ENCODE measurements at regions not wholly inside any gene's neighbourhood (a gene's known extent, or its start where the extent isn't known, plus 50 kb on each side); places are given as distances from the start of the nearest gene placed in this dataset.

DNA sequence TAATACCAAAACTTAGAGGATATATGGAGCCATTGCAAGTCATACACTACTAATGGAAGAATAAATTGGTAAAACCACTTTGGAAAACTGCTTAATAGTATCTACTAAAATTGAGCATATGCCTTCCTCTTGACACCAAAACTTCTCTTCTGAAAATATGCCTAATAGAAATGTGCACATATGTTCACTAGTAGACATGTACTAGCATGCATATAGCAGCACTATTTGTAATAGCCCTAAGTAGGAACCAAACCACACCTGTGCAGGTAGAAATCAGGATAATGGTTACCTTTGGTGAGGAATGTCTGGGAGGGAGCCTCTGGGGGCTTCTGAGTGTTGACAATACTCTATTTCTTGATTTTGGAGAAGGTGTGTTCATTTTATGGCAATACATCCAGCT lies 424.8 kb upstream of the BTBD3 start:
- no peaks in the 10 kb centered on the region for H3K27me3 ChIP-seq (ENCODE audit: insufficient read depth, low read length)
- no peaks in the 10 kb centered on the region for H3K4me1 ChIP-seq (ENCODE audit: insufficient read depth, low read length)
- H3K27ac Mint-ChIP-seq (ENCODE audit: unreplicated experiment) = no peak overlapping the region
- DNase-seq (ENCODE audit: low read depth) = no peak
- H3K9ac ChIP-seq (ENCODE audit: low read length) = no peak overlapping the region
- no peak overlapping the region for H2AFZ ChIP-seq (ENCODE audit: low read depth, low read length)
- H3K4me1 Mint-ChIP-seq (ENCODE audit: low read depth, unreplicated experiment) = peaks cover 7% of the 10 kb centered on the region
- no peaks in the 10 kb centered on the region for H3K27me3 Mint-ChIP-seq (ENCODE audit: low read depth, unreplicated experiment)
- no peak overlapping the region for H3K4me2 ChIP-seq (ENCODE audit: low read length)
- no peaks in the 10 kb centered on the region for H3K9me3 Mint-ChIP-seq (ENCODE audit: unreplicated experiment)
- TF ChIP-seq EZH2 (IDR thresholded peaks at IDR 0.05; ENCODE audit: insufficient read depth, low read length) = no peak
- TF ChIP-seq, protein P1, sequence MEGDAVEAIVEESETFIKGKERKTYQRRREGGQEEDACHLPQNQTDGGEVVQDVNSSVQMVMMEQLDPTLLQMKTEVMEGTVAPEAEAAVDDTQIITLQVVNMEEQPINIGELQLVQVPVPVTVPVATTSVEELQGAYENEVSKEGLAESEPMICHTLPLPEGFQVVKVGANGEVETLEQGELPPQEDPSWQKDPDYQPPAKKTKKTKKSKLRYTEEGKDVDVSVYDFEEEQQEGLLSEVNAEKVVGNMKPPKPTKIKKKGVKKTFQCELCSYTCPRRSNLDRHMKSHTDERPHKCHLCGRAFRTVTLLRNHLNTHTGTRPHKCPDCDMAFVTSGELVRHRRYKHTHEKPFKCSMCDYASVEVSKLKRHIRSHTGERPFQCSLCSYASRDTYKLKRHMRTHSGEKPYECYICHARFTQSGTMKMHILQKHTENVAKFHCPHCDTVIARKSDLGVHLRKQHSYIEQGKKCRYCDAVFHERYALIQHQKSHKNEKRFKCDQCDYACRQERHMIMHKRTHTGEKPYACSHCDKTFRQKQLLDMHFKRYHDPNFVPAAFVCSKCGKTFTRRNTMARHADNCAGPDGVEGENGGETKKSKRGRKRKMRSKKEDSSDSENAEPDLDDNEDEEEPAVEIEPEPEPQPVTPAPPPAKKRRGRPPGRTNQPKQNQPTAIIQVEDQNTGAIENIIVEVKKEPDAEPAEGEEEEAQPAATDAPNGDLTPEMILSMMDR (IDR thresholded peaks at IDR 0.05; ENCODE audit: insufficient read depth, low read depth, low read length) = no peak
- no peak overlapping the region for H3K4me3 ChIP-seq (ENCODE audit: insufficient read depth, low read depth, low read length)
- no peak overlapping the region for H3K27ac ChIP-seq (ENCODE audit: low read depth, low read length)
- FAIRE-seq = no peak
- no peaks in the 10 kb centered on the region for H3K9me3 ChIP-seq (ENCODE audit: insufficient read depth, low read depth, low read length)
- H3K4me3 Mint-ChIP-seq (ENCODE audit: unreplicated experiment) = no peak overlapping the region
- H3K79me2 ChIP-seq (ENCODE audit: insufficient read depth, low read length) = no peaks in the 10 kb centered on the region
- H3K36me3 ChIP-seq (ENCODE audit: insufficient read depth, low read length) = no peaks in the 10 kb centered on the region
- H4K20me1 ChIP-seq (ENCODE audit: insufficient read depth, low read length) = no peaks in the 10 kb centered on the region
- H3K36me3 Mint-ChIP-seq (ENCODE audit: low read depth, unreplicated experiment) = no peaks in the 10 kb centered on the region

DNA sequence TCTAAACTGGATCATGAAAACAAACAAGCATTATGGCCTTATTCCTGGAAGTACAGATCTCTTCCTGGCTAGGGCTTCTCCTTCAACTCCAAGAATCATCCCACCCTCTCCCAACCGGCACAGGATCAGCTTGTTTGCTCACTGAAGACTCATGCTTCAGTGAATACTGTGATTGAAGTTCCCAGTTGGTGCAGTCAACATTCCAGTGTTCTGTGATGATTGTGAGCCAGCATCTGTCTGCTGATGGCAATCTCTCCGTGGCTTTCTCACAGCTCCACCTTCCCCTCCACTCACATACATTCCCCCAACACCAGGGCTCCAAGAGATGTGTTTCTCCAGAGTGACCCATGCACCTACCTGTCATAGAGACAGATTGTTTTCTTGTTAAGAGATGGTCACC lies 421.3 kb upstream of the BTBD3 start:
- H3K9me3 ChIP-seq (ENCODE audit: insufficient read depth, low read depth, low read length) = no peaks in the 10 kb centered on the region
- no peaks in the 10 kb centered on the region for H3K4me1 ChIP-seq (ENCODE audit: insufficient read depth, low read length)
- Mint-ChIP-seq H3K36me3 (ENCODE audit: low read depth, unreplicated experiment) (no peaks in the 10 kb centered on the region), H3K4me3 (ENCODE audit: unreplicated experiment) (no peak overlapping the region), H3K4me1 (ENCODE audit: low read depth, unreplicated experiment) (peaks cover 19% of the 10 kb centered on the region), H3K27ac (ENCODE audit: unreplicated experiment) (no peak overlapping the region), H3K9me3 (ENCODE audit: unreplicated experiment) (no peaks in the 10 kb centered on the region), H3K27me3 (ENCODE audit: low read depth, unreplicated experiment) (no peaks in the 10 kb centered on the region)
- no peak overlapping the region for H3K9ac ChIP-seq (ENCODE audit: low read length)
- H2AFZ ChIP-seq (ENCODE audit: low read depth, low read length) = no peak overlapping the region
- H3K36me3 ChIP-seq (ENCODE audit: insufficient read depth, low read length) = no peaks in the 10 kb centered on the region
- no peaks in the 10 kb centered on the region for H3K27me3 ChIP-seq (ENCODE audit: insufficient read depth, low read length)
- H3K4me2 ChIP-seq (ENCODE audit: low read length) = no peak overlapping the region
- no peak overlapping the region for H3K27ac ChIP-seq (ENCODE audit: low read depth, low read length)
- H4K20me1 ChIP-seq (ENCODE audit: insufficient read depth, low read length) = no peaks in the 10 kb centered on the region
- TF ChIP-seq, protein P1 (IDR thresholded peaks at IDR 0.05; ENCODE audit: insufficient read depth, low read depth, low read length) = no peak
- no peak for TF ChIP-seq EZH2 (IDR thresholded peaks at IDR 0.05; ENCODE audit: insufficient read depth, low read length)
- DNase-seq (ENCODE audit: low read depth) = peak; percentile 33
- no peak for FAIRE-seq
- no peak overlapping the region for H3K4me3 ChIP-seq (ENCODE audit: insufficient read depth, low read depth, low read length)
- H3K79me2 ChIP-seq (ENCODE audit: insufficient read depth, low read length) = no peaks in the 10 kb centered on the region

DNA sequence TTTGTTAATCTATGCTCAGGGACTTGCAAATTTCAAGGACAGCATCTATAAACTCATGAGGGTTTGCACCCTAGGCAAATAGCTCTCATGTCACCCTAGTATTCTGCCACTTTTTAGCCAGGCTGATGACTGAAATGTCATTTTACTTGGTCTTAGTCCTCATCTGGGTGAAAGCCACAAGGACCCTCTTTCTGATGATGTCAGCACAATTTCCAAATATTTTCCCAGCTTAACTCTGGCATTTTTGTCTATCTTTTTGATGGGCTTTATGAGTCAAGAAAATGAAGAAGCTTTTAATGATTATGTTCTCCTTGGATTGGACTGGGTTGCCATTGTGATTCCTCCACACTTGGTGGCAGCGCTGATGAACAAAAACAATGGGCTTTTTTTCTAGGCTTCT lies 420.1 kb upstream of the BTBD3 start:
- Mint-ChIP-seq H3K27me3 (ENCODE audit: low read depth, unreplicated experiment) (no peaks in the 10 kb centered on the region), H3K27ac (ENCODE audit: unreplicated experiment) (no peak overlapping the region), H3K36me3 (ENCODE audit: low read depth, unreplicated experiment) (no peaks in the 10 kb centered on the region), H3K4me1 (ENCODE audit: low read depth, unreplicated experiment) (peaks cover 19% of the 10 kb centered on the region), H3K9me3 (ENCODE audit: unreplicated experiment) (no peaks in the 10 kb centered on the region), H3K4me3 (ENCODE audit: unreplicated experiment) (no peak overlapping the region)
- no peaks in the 10 kb centered on the region for H3K4me1 ChIP-seq (ENCODE audit: insufficient read depth, low read length)
- H3K9me3 ChIP-seq (ENCODE audit: insufficient read depth, low read depth, low read length) = no peaks in the 10 kb centered on the region
- H3K9ac ChIP-seq (ENCODE audit: low read length) = no peak overlapping the region
- no peaks in the 10 kb centered on the region for H3K36me3 ChIP-seq (ENCODE audit: insufficient read depth, low read length)
- no peak overlapping the region for H2AFZ ChIP-seq (ENCODE audit: low read depth, low read length)
- FAIRE-seq (no peak), DNase-seq (ENCODE audit: low read depth) (no peak)
- H3K79me2 ChIP-seq (ENCODE audit: insufficient read depth, low read length) = no peaks in the 10 kb centered on the region
- H3K27ac ChIP-seq (ENCODE audit: low read depth, low read length) = no peak overlapping the region
- no peaks in the 10 kb centered on the region for H4K20me1 ChIP-seq (ENCODE audit: insufficient read depth, low read length)
- no peak overlapping the region for H3K4me3 ChIP-seq (ENCODE audit: insufficient read depth, low read depth, low read length)
- H3K4me2 ChIP-seq (ENCODE audit: low read length) = no peak overlapping the region
- no peak for TF ChIP-seq EZH2 (IDR thresholded peaks at IDR 0.05; ENCODE audit: insufficient read depth, low read length)
- TF ChIP-seq, protein P1 (IDR thresholded peaks at IDR 0.05; ENCODE audit: insufficient read depth, low read depth, low read length) = no peak
- H3K27me3 ChIP-seq (ENCODE audit: insufficient read depth, low read length) = no peaks in the 10 kb centered on the region
